ENCODE measurements at regions not wholly inside any gene's neighbourhood (a gene's known extent, or its start where the extent isn't known, plus 50 kb on each side); places are given as distances from the start of the nearest gene placed in this dataset.

DNA sequence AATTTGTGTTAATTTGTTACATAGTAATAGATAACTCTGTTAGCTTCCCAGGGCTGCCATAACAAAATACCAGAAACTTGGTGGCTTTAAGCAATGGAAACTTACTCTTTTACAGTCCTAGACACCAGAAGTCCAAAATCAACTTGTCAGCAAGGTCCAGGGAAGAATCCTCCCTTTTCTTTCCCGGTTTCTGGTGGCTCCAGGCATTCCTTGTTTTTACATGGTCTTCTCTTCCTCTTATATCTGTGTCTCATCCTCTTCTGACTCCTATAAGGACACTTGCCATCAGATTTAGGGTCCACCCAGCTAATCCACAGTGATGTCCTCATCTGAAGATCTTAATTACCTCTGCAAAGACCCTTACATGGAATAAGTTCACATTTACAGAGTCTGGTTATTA, 95.6 kb downstream of the DDX1 start:
- no peak for DNase-seq (ENCODE audit: extremely low spot score, unreplicated experiment)
- no peaks in the 10 kb centered on the region for H3K36me3 Mint-ChIP-seq
- H3K4me3 Mint-ChIP-seq, result no peak overlapping the region
- no peaks in the 10 kb centered on the region for H3K27me3 Mint-ChIP-seq
- TF ChIP-seq, protein P1, sequence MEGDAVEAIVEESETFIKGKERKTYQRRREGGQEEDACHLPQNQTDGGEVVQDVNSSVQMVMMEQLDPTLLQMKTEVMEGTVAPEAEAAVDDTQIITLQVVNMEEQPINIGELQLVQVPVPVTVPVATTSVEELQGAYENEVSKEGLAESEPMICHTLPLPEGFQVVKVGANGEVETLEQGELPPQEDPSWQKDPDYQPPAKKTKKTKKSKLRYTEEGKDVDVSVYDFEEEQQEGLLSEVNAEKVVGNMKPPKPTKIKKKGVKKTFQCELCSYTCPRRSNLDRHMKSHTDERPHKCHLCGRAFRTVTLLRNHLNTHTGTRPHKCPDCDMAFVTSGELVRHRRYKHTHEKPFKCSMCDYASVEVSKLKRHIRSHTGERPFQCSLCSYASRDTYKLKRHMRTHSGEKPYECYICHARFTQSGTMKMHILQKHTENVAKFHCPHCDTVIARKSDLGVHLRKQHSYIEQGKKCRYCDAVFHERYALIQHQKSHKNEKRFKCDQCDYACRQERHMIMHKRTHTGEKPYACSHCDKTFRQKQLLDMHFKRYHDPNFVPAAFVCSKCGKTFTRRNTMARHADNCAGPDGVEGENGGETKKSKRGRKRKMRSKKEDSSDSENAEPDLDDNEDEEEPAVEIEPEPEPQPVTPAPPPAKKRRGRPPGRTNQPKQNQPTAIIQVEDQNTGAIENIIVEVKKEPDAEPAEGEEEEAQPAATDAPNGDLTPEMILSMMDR (conservative IDR thresholded peaks at IDR 0.05), result no peak
- peaks cover 7% of the 10 kb centered on the region for H3K9me3 Mint-ChIP-seq
- H3K27ac Mint-ChIP-seq, result no peak overlapping the region
- peaks cover 5% of the 10 kb centered on the region for H3K4me1 Mint-ChIP-seq (ENCODE audit: unreplicated experiment)

DNA sequence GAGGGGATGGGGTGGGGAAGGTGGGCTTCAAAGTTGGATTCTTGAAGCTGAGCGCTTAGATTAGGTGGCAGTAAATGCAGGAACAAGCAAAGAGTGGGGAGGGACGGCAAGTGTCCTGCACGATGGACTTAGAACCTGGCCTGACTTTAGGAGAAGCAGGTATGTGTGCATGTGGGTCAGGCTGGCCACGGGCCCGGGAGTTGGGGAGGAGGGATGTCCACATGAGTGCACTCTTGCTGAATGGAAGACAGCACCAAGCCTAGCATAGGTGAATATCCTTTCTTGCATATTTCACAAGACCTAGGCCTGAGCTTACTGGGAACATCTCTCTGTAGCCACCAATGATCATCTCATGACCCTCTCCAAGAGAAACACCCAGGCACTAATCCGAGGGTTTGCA, 96.1 kb downstream of the DDX1 start:
- TF ChIP-seq, protein P1 (conservative IDR thresholded peaks at IDR 0.05), result no peak
- Mint-ChIP-seq H3K4me3 (no peak overlapping the region), H3K36me3 (no peaks in the 10 kb centered on the region), H3K27ac (no peak overlapping the region), H3K27me3 (no peaks in the 10 kb centered on the region), H3K4me1 (ENCODE audit: unreplicated experiment) (peaks cover 4% of the 10 kb centered on the region), H3K9me3 (peaks cover 4% of the 10 kb centered on the region)
- no peak for DNase-seq (ENCODE audit: extremely low spot score, unreplicated experiment)

DNA sequence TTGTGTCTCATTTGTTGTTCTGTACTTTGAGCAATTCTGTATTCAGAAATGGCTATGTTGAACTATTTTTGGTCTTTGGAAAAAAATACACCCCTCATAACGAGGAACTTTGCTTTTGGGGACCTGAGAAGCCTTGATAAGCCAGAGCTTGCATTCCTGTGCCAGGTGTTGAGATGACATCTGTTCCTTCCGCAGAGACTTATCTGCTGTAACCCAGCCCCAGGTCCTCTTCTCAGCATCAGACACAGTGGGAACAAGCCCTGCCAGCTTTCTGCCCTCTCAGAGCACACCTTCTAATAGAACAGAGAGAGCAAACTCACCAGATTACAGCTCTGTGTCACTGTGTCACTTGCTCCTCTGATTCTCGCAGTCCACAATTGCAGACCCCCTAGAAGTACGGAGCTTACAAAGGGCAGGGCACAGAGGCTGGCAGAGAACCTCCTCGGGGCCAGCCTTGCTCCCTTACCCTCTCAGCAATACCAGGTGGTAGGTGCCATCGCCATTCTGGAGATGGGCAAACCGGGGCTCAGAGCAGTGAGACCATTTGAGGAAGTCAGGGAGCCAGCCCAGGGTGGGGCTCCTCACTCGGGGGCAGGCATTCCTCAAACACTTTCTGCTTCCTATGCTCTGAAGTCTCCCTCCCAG, 97.4 kb downstream of the DDX1 start:
- Mint-ChIP-seq H3K27me3 (no peaks in the 10 kb centered on the region), H3K36me3 (no peaks in the 10 kb centered on the region), H3K9me3 (peaks cover 4% of the 10 kb centered on the region), H3K4me1 (ENCODE audit: unreplicated experiment) (peaks cover 9% of the 10 kb centered on the region), H3K4me3 (no peak overlapping the region), H3K27ac (no peak overlapping the region)
- no peak for DNase-seq (ENCODE audit: extremely low spot score, unreplicated experiment)
- TF ChIP-seq, protein P1 (conservative IDR thresholded peaks at IDR 0.05), result no peak

DNA sequence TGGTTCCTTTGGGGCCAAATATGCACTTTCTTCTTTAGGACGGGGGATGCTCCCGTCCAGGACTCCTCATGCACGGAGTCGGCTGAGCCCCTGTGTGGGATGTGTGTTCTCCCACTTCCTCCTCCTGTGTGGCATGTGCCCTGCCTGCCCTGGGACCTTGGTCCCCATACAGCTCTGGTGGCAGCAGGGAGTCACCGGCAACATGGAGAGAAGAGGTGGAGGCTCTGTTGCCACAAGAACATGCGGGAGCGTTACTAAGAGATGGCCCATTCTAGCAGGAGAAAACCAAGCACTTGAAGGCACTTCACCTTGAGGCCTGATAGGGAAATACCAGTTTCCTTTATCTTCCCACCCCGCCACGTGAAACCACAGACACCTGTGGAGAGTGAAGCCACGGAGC, 98.0 kb downstream of the DDX1 start:
- TF ChIP-seq, protein P1 (conservative IDR thresholded peaks at IDR 0.05), result no peak
- Mint-ChIP-seq H3K4me3 (no peak overlapping the region), H3K9me3 (peaks cover 4% of the 10 kb centered on the region), H3K27me3 (no peaks in the 10 kb centered on the region), H3K27ac (no peak overlapping the region), H3K36me3 (no peaks in the 10 kb centered on the region), H3K4me1 (ENCODE audit: unreplicated experiment) (peaks cover 11% of the 10 kb centered on the region)
- no peak for DNase-seq (ENCODE audit: extremely low spot score, unreplicated experiment)

DNA sequence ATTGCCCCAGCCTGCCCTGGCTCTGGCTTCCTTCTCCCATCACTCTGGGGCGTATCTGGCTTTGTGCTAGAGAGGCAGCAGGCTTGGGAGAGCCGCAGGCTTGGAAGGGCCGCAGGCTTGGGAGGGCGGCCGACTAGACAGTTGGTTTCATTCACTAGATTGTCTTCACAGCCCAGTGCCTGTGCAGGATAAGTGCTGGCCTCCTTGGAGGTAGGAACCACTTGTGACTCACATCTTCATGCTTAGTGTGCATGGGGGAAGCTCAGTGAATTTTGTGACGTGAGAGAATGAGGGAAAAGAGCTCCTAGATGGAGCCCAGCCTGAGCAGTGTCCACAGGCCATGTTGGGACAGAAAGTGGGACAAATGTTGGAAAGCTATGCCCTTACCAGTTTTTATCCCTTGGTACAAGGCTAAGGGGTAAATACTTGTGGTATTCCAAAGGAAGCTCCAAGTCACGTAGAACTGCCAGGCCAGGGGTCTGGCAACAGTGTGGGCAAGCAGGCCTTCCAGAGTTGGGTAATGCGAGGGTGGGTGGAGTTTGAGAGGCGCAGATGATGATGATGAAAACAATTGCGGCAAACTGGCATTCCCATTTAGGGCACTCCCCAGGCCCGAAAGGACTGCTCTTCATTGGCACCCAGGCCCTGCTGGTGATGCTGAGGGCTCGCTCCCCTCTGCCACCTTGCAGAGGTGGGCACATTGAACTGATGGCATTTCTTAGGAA, 100.1 kb downstream of the DDX1 start:
- Mint-ChIP-seq H3K4me1 (ENCODE audit: unreplicated experiment) (peaks cover 13% of the 10 kb centered on the region), H3K4me3 (no peak overlapping the region), H3K27ac (no peak overlapping the region), H3K27me3 (no peaks in the 10 kb centered on the region), H3K9me3 (peaks cover 5% of the 10 kb centered on the region), H3K36me3 (no peaks in the 10 kb centered on the region)
- TF ChIP-seq, protein P1 (conservative IDR thresholded peaks at IDR 0.05), result no peak
- no peak for DNase-seq (ENCODE audit: extremely low spot score, unreplicated experiment)

All from type B pancreatic cell (in vitro differentiated cells).